ENCODE measurements at regions not wholly inside any gene's neighbourhood (a gene's known extent, or its start where the extent isn't known, plus 50 kb on each side); places are given as distances from the start of the nearest gene placed in this dataset.

DNA sequence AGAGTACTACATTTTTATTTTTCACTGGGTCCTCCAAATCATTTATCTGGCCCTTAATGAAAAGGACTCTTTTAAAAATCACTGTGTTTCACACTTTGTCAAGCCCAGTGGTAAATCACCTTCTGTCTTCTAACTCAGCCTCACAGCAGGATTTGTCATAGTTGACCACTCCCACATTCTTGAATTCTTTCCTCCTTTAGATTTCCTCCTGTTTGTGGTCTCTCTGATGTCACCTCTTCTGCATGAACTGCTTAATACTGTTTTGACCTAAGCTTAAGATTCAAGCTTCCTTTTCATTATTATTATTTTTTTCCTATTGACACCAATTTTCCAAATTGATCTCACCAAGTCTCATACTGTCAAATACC, 899.8 kb upstream of the MIR17HG start:
- no peak for DNase-seq (ENCODE audit: low read depth in 4 of 6, low spot score in 6 of 6)
- Histone ChIP-seq H3K9me3 (ENCODE audit: control insufficient read depth, insufficient read depth, low read length) (no peaks in the 10 kb centered on the region), H3K36me3 (ENCODE audit: control insufficient read depth, insufficient read depth, low read length) (no peaks in the 10 kb centered on the region), H3K4me3 (ENCODE audit: low read depth, low read length) (no peak overlapping the region), H3K4me1 (ENCODE audit: control insufficient read depth, insufficient read depth, low read length) (no peaks in the 10 kb centered on the region), H3K27ac (ENCODE audit: low read depth, low read length) (no peak overlapping the region), H3K27me3 (ENCODE audit: control insufficient read depth, insufficient read depth, low read length) (no peaks in the 10 kb centered on the region)

DNA sequence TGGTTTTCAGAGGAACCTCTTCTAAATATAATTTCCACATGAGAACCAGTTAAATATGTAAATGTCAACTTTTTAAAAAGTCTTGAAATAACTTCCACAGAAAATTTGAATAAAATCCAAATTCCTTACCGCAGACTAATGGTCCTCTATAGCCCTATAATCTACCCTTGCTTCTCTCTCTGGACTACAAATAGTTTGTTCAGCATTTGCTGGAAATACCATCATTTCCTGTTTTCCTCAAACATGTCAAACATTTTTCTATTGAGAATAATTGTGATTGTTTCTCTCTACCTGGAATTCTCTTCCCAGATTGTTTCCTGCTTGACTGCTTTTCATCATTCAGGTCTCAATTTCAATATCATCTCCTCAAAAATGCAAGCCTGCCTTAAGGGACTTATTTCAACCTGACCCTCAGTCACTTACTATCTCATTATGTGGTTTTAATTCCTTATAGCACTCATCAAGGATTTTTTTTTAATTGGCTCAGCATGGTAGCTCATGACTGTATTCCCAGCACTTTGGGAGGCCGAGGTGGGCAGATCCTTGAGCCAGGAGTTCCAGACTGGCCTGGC, 898.9 kb upstream of the MIR17HG start:
- Histone ChIP-seq H3K27me3 (ENCODE audit: control insufficient read depth, insufficient read depth, low read length) (no peaks in the 10 kb centered on the region), H3K36me3 (ENCODE audit: control insufficient read depth, insufficient read depth, low read length) (no peaks in the 10 kb centered on the region), H3K9me3 (ENCODE audit: control insufficient read depth, insufficient read depth, low read length) (no peaks in the 10 kb centered on the region), H3K27ac (ENCODE audit: low read depth, low read length) (no peak overlapping the region), H3K4me1 (ENCODE audit: control insufficient read depth, insufficient read depth, low read length) (no peaks in the 10 kb centered on the region), H3K4me3 (ENCODE audit: low read depth, low read length) (no peak overlapping the region)
- WGBS (ENCODE audit: insufficient coverage) = 83% methylated on average over 1 of the region's 2 CpGs
- DNase-seq (ENCODE audit: low read depth in 4 of 6, low spot score in 6 of 6) = no peak

- no CpG with 5 or more reads among the region's 3 CpGs for WGBS (ENCODE audit: insufficient coverage)
- H3K9me3 ChIP-seq (ENCODE audit: control insufficient read depth, insufficient read depth, low read length) = no peaks in the 10 kb centered on the region
- H3K36me3 ChIP-seq (ENCODE audit: control insufficient read depth, insufficient read depth, low read length) = no peaks in the 10 kb centered on the region
- no peaks in the 10 kb centered on the region for H3K4me1 ChIP-seq (ENCODE audit: control insufficient read depth, insufficient read depth, low read length)
- H3K27ac ChIP-seq (ENCODE audit: low read depth, low read length) = no peak overlapping the region
- no peaks in the 10 kb centered on the region for H3K27me3 ChIP-seq (ENCODE audit: control insufficient read depth, insufficient read depth, low read length)
- H3K4me3 ChIP-seq (ENCODE audit: low read depth, low read length) = no peak overlapping the region
- DNase-seq (ENCODE audit: low read depth in 4 of 6, low spot score in 6 of 6) = no peak
These were observed 894.1 kb upstream of the MIR17HG start for GRCh38 chr13:90453342-90453741.

DNA sequence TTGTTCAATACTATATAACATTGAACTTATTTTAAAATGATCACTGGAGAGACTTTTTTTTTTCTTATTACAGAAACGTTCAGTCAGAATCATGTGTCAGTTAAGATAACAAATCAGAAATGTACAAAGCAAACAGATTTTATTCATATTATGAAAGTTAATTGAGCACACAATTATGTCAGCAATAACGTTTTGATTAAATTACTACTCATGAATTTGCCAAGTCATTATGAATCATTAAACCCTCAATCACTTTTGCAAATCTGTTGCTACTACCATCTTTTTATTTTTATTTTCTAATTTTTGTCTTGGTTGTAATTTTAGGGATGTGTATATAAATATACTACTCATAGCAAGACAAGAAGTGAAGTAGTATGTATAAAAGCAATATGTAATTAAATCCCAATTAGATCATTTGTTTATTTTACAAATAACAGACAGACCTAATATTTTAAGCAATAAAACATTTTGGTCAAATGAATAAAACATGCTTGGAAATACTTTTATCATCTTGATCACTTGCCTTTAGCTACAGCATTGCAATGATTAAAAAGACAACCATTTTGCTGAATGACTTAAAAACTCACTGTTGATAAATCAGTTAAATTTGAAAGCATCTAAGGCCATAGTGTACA, 893.4 kb upstream of the MIR17HG start:
- Histone ChIP-seq H3K4me3 (ENCODE audit: low read depth, low read length) (no peak overlapping the region), H3K4me1 (ENCODE audit: control insufficient read depth, insufficient read depth, low read length) (no peaks in the 10 kb centered on the region), H3K27me3 (ENCODE audit: control insufficient read depth, insufficient read depth, low read length) (no peaks in the 10 kb centered on the region), H3K9me3 (ENCODE audit: control insufficient read depth, insufficient read depth, low read length) (no peaks in the 10 kb centered on the region), H3K36me3 (ENCODE audit: control insufficient read depth, insufficient read depth, low read length) (no peaks in the 10 kb centered on the region), H3K27ac (ENCODE audit: low read depth, low read length) (no peak overlapping the region)
- peak in 1 of 6 donors; percentile 29 for DNase-seq (ENCODE audit: low read depth in 4 of 6, low spot score in 6 of 6)
- no CpG with 5 or more reads among the region's 2 CpGs for WGBS (ENCODE audit: insufficient coverage)

DNA sequence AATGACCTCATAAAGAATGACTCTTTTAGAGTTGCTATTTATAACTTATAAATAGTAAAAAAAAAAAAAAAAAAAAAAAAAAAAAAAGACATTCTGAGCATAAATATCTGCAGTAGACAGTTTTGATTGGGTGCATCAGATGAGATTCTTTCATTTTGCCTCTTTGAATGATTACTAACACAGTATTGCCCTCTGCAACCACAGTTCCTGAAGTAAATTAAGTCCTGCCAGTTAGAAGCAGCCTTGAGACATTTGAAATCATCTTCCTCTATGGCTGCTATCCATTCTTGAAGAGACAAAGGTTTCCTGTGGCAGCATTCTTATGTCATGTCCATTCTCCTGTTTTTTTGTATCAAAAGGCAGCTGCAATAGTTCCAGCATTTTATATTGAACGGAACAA, 892.4 kb upstream of the MIR17HG start:
- Histone ChIP-seq H3K9me3 (ENCODE audit: control insufficient read depth, insufficient read depth, low read length) (no peaks in the 10 kb centered on the region), H3K27ac (ENCODE audit: low read depth, low read length) (no peak overlapping the region), H3K27me3 (ENCODE audit: control insufficient read depth, insufficient read depth, low read length) (no peaks in the 10 kb centered on the region), H3K36me3 (ENCODE audit: control insufficient read depth, insufficient read depth, low read length) (no peaks in the 10 kb centered on the region), H3K4me1 (ENCODE audit: control insufficient read depth, insufficient read depth, low read length) (no peaks in the 10 kb centered on the region), H3K4me3 (ENCODE audit: low read depth, low read length) (no peak overlapping the region)
- no peak for DNase-seq (ENCODE audit: low read depth in 4 of 6, low spot score in 6 of 6)
- no CpG with 5 or more reads among the region's 1 CpG for WGBS (ENCODE audit: insufficient coverage)

DNA sequence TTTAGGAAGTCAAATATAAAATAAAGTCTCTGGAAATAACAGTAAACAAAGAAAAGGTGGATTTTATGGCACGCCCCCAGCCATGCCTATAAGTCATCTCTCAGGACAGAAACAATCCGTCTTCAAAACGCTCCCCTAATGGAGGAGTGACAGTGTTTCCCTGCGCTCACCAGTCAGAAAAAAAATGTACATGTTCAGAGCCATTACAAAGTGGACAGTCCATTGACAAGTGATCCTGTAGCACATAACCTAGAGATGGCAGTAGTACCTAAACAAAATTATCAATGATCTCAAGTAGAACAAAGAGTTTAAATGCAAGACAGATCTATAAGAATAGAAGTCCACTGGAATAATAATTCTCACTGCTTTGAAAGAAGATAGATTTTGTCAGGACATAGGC, 891.7 kb upstream of the MIR17HG start:
- no peak overlapping the region for H3K27ac ChIP-seq (ENCODE audit: low read depth, low read length)
- DNase-seq (ENCODE audit: low read depth in 4 of 6, low spot score in 6 of 6) = no peak
- H3K4me1 ChIP-seq (ENCODE audit: control insufficient read depth, insufficient read depth, low read length) = no peaks in the 10 kb centered on the region
- no peak overlapping the region for H3K4me3 ChIP-seq (ENCODE audit: low read depth, low read length)
- H3K9me3 ChIP-seq (ENCODE audit: control insufficient read depth, insufficient read depth, low read length) = no peaks in the 10 kb centered on the region
- no peaks in the 10 kb centered on the region for H3K36me3 ChIP-seq (ENCODE audit: control insufficient read depth, insufficient read depth, low read length)
- WGBS (ENCODE audit: insufficient coverage) = no CpG with 5 or more reads among the region's 4 CpGs
- H3K27me3 ChIP-seq (ENCODE audit: control insufficient read depth, insufficient read depth, low read length) = no peaks in the 10 kb centered on the region

- Histone ChIP-seq H3K27me3 (ENCODE audit: control insufficient read depth, insufficient read depth, low read length) (no peaks in the 10 kb centered on the region), H3K36me3 (ENCODE audit: control insufficient read depth, insufficient read depth, low read length) (no peaks in the 10 kb centered on the region)
- WGBS (ENCODE audit: insufficient coverage) = 100% methylated on average over 1 of the region's 3 CpGs
These were observed 886.1 kb upstream of the MIR17HG start for GRCh38 chr13:90461398-90461797.

DNA sequence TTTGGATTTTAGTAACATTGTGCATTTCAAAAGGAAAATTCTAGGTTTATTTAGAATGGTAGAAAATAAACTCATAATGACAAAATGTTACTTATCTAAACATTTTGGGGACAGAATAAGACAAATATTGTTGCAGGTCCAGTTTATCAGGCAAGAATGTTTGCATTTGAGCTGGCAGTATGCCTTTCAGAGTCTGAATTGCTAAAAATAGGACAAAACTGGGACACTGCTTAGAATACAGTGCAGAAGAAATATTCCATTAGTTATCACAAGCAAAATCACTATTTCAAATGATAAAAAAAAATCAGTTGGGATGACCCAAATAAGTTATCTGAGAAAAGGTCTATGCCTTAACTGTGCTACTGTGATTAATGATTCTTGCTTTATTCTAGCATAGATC, 870.3 kb upstream of the MIR17HG start:
- DNase-seq (ENCODE audit: low read depth in 4 of 6, low spot score in 6 of 6) = peak in 1 of 6 donors; percentile 14
- H3K27ac ChIP-seq (ENCODE audit: low read depth, low read length) = no peak overlapping the region

More at GRCh38 chr13:90461398-90461797, 886.1 kb upstream of the MIR17HG start:
- Histone ChIP-seq H3K27ac (ENCODE audit: low read depth, low read length) (no peak overlapping the region), H3K4me3 (ENCODE audit: low read depth, low read length) (no peak overlapping the region), H3K9me3 (ENCODE audit: control insufficient read depth, insufficient read depth, low read length) (no peaks in the 10 kb centered on the region), H3K4me1 (ENCODE audit: control insufficient read depth, insufficient read depth, low read length) (no peaks in the 10 kb centered on the region)
- DNase-seq (ENCODE audit: low read depth in 4 of 6, low spot score in 6 of 6) = no peak

GRCh38 chr13:90483906-90484305, 863.6 kb upstream of the MIR17HG start:
- Histone ChIP-seq H3K36me3 (ENCODE audit: control insufficient read depth, insufficient read depth, low read length) (no peaks in the 10 kb centered on the region), H3K27me3 (ENCODE audit: control insufficient read depth, insufficient read depth, low read length) (no peaks in the 10 kb centered on the region), H3K9me3 (ENCODE audit: control insufficient read depth, insufficient read depth, low read length) (peaks cover 1% of the 10 kb centered on the region), H3K4me3 (ENCODE audit: low read depth, low read length) (no peak overlapping the region), H3K4me1 (ENCODE audit: control insufficient read depth, insufficient read depth, low read length) (no peaks in the 10 kb centered on the region), H3K27ac (ENCODE audit: low read depth, low read length) (no peak overlapping the region)
- DNase-seq (ENCODE audit: low read depth in 4 of 6, low spot score in 6 of 6) = no peak
- WGBS (ENCODE audit: insufficient coverage) = no CpG with 5 or more reads among the region's 1 CpG

More for the DNA sequence above, 870.3 kb upstream of the MIR17HG start:
- Histone ChIP-seq H3K4me3 (ENCODE audit: low read depth, low read length) (no peak overlapping the region), H3K9me3 (ENCODE audit: control insufficient read depth, insufficient read depth, low read length) (peaks cover 1% of the 10 kb centered on the region), H3K27me3 (ENCODE audit: control insufficient read depth, insufficient read depth, low read length) (no peaks in the 10 kb centered on the region), H3K36me3 (ENCODE audit: control insufficient read depth, insufficient read depth, low read length) (no peaks in the 10 kb centered on the region), H3K4me1 (ENCODE audit: control insufficient read depth, insufficient read depth, low read length) (no peaks in the 10 kb centered on the region)

DNA sequence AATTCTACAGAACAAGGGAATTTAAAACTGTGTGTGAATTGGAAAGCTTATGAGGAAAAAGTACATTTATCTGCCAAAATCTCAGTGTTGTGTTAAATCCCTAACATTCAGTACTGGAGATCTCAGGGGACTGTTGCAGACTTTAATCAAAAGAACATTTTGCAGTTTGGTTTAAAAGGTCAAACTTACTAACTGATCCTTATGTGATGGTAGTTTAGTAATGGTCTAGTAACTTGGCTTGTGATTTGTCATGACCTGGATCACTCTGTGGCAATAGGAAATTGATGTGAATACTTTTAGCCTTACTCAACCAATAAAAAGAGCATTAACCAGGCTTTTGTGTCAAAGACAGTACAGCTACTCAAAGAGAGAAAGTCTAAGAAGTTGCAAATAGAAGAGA, 862.1 kb upstream of the MIR17HG start:
- Histone ChIP-seq H3K9me3 (ENCODE audit: control insufficient read depth, insufficient read depth, low read length) (peaks cover 1% of the 10 kb centered on the region), H3K27ac (ENCODE audit: low read depth, low read length) (no peak overlapping the region), H3K4me3 (ENCODE audit: low read depth, low read length) (no peak overlapping the region), H3K36me3 (ENCODE audit: control insufficient read depth, insufficient read depth, low read length) (no peaks in the 10 kb centered on the region), H3K4me1 (ENCODE audit: control insufficient read depth, insufficient read depth, low read length) (no peaks in the 10 kb centered on the region), H3K27me3 (ENCODE audit: control insufficient read depth, insufficient read depth, low read length) (no peaks in the 10 kb centered on the region)
- DNase-seq (ENCODE audit: low read depth in 4 of 6, low spot score in 6 of 6) = peak in 2 of 6 donors; percentile 25 to 37

Measured in spinal cord (tissue), 9 donors.